Small intestine (tissue), 7 donors: ENCODE measurements at regions not wholly inside any gene's neighbourhood (a gene's known extent, or its start where the extent isn't known, plus 50 kb on each side); places are given as distances from the start of the nearest gene placed in this dataset.

ENCODE experiments used
- DNase-seq, 2 donors: peaks; one replicate each; pipeline versions ENCODE4 v3.0.0 to v3.0.0-alpha.2; 2013
- FAIRE-seq: peaks from 2 replicates; lab custom pipeline; 2012; peaks lifted over from hg19 to GRCh38; lab: Jason Lieb, UNC
- H3K27ac ChIP-seq, 3 donors: one replicate each; pipeline ENCODE4 v1.5.1; 2013; ENCODE audit warnings: low read length in 2 of 3, mild to moderate bottlenecking in 2 of 3, control low read depth in 1 of 3, inconsistent platforms in 1 of 3, low read depth in 1 of 3, moderate library complexity in 1 of 3
- H3K27me3 ChIP-seq, 3 donors: one replicate each; pipeline ENCODE4 v1.6.1; 2013; ENCODE audit warnings: low read length in 3 of 3, inconsistent platforms in 1 of 3; ENCODE audit not compliant: control insufficient read depth in 3 of 3, insufficient read depth in 3 of 3
- H3K36me3 ChIP-seq, 3 donors: one replicate each; pipeline ENCODE4 v1.6.1; 2013; ENCODE audit warnings: low read length in 3 of 3, inconsistent platforms in 1 of 3, low read depth in 1 of 3, mild to moderate bottlenecking in 1 of 3, moderate library complexity in 1 of 3; ENCODE audit not compliant: control insufficient read depth in 3 of 3, insufficient read depth in 2 of 3
- H3K4me1 ChIP-seq, 3 donors: one replicate each; pipeline ENCODE4 v1.6.1; 2013; ENCODE audit warnings: low read length in 2 of 3, inconsistent platforms in 1 of 3, low read depth in 1 of 3, mild to moderate bottlenecking in 1 of 3, moderate library complexity in 1 of 3; ENCODE audit not compliant: control insufficient read depth in 3 of 3, insufficient read depth in 2 of 3
- H3K4me3 ChIP-seq, 3 donors: one replicate each; pipeline ENCODE4 v1.5.1; 2013; ENCODE audit warnings: low read length in 3 of 3, control low read depth in 1 of 3, inconsistent platforms in 1 of 3, low read depth in 1 of 3, mild to moderate bottlenecking in 1 of 3, moderate library complexity in 1 of 3
- H3K9me3 ChIP-seq, 2 donors: one replicate each; pipeline ENCODE4 v1.6.1; 2013; ENCODE audit warnings: low read depth in 1 of 2, low read length in 1 of 2; ENCODE audit not compliant: control insufficient read depth in 2 of 2, insufficient read depth in 1 of 2
- WGBS, 3 donors: extraction: QIAGEN DNeasy Blood & Tissue Kit; methylation state at CpG; one replicate each; pipeline ENCODE4 v1.1.7; 2013; 5-methylcytosine and 5-hydroxymethylcytosine counted together
- donor health status: healthy with polysubstance abuse.
- donor health status: control.
- donor health status: control.
- donor health status: Bipolar disorder and iron deficiency.
- donor health status: healthy.

DNA sequence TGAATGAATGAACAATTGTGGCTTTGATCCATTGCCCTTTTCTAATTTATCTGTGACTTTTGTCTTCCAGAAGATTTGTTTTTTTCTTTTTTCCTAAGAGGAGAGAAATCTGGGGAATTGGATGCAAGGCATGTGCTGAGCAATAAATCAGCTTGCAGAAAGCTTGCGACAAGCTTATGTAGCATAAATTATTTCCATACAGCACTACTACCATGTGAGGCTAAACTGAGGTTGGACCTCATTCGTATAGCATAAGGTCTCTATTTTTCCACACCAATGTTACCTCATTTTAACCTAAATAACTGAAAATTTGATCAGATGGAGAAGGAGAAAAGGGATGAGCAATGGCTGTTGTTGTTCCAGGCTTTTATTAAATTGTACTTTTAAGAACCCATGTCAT is 455.6 kb downstream of the TUSC7 start:
- 79 to 92% (median 88%) methylated on average over 2 of the region's 2 CpGs for WGBS, 3 donors
- no peaks in the 10 kb centered on the region for H3K9me3 ChIP-seq
- H3K27me3 ChIP-seq: no peaks in the 10 kb centered on the region
- no peak overlapping the region for H3K4me3 ChIP-seq
- no peak for DNase-seq
- FAIRE-seq: no peak
- no peaks in the 10 kb centered on the region for H3K36me3 ChIP-seq
- H3K4me1 ChIP-seq: no peaks in the 10 kb centered on the region
- H3K27ac ChIP-seq: no peak overlapping the region

DNA sequence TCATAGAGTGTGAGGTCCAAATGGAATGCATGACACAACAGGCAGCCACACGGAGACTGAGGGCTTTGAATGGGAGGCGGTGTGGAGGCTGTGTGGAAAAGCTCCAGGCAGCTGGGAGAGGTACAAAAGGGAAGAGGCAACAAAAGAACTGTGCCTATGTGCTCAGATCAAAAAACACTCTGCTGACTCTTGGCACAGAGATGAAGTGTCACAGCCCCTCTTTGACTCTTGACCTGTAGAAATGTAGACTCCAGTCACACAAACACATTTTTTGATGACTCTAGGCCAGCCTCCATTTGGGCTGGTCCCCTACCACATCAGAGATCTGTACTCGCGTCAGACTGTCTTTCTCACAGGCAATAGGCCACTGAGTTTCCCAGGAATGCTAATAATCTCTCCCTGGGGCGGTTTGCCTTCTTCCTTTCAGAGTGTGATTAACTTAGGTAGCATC is 456.0 kb downstream of the TUSC7 start:
- no peak for DNase-seq
- Histone ChIP-seq H3K27me3 (no peaks in the 10 kb centered on the region), H3K36me3 (no peaks in the 10 kb centered on the region), H3K4me1 (no peaks in the 10 kb centered on the region), H3K27ac (no peak overlapping the region), H3K4me3 (no peak overlapping the region), H3K9me3 (no peaks in the 10 kb centered on the region)
- 84 to 92% (median 89%) methylated on average over 5 of the region's 5 CpGs for WGBS, 3 donors
- FAIRE-seq: no peak

DNA sequence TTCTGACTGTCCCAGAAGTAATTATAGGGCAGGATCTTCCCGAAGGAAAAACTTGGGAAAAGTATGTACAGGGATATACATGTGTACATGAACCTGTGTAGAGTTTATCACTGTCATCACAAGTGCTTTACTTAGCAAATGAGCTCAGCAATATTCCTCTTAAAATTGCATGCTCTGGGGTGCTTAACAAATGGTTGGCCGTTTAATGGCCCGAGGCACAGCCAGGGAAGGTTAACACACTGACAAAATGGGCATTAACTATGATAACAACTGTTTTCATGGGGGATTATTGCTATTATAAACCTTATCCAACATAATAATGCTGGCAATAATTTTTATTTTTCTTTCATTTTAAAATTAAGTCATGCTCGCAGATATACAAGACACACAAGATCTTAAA is 459.3 kb downstream of the TUSC7 start:
- no peak overlapping the region for H3K27ac ChIP-seq
- H3K4me1 ChIP-seq: no peaks in the 10 kb centered on the region
- 71 to 86% (median 80%) methylated on average over 4 of the region's 4 CpGs for WGBS, 3 donors
- H3K9me3 ChIP-seq: no peaks in the 10 kb centered on the region
- no peak overlapping the region for H3K4me3 ChIP-seq
- H3K36me3 ChIP-seq: no peaks in the 10 kb centered on the region
- DNase-seq: no peak
- no peaks in the 10 kb centered on the region for H3K27me3 ChIP-seq
- no peak for FAIRE-seq

DNA sequence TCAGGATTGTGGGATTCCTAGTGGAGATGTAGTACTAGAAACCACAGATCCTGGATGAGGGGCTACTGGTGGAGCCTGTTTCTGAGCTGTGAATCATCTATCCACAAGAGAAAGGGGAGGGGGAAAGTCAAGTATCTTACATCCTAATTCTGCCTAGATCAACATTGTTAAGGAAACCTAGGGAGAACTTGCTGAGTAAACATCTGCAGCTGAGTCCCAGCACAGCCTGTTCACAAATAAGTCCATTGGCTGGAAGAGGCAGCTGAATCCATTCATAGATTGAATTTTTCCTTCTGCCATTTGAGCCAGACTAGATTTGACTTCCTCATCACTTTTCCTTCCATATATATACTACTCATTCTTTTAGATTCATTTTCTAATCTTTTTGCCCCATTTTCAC is 460.5 kb downstream of the TUSC7 start:
- FAIRE-seq: no peak
- DNase-seq: no peak

DNA sequence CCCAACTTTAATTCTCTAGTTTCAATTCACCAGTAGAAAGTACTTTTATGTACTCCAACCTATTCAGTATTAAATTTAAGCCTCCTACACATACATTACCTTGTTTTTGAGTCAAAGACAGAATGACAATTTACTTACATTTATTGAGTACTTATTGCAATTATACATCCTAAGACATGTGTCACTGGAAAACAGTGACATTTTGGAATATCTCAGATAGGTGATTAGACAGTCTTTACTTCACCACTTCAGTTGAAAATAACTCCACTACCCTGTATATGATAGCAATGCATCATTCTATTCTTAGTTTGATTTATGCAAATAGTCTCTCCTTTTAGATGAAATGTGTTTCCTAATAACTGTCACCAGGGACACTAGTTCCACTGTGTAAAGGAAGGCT is 461.5 kb downstream of the TUSC7 start:
- no peak for DNase-seq
- no peaks in the 10 kb centered on the region for H3K27me3 ChIP-seq
- H3K9me3 ChIP-seq: no peaks in the 10 kb centered on the region
- no peak for FAIRE-seq
- no peak overlapping the region for H3K27ac ChIP-seq
- H3K4me3 ChIP-seq: no peak overlapping the region
- no peaks in the 10 kb centered on the region for H3K4me1 ChIP-seq
- no peaks in the 10 kb centered on the region for H3K36me3 ChIP-seq

More for the DNA sequence above, 460.5 kb downstream of the TUSC7 start:
- no peak overlapping the region for H3K4me3 ChIP-seq
- no peaks in the 10 kb centered on the region for H3K4me1 ChIP-seq
- no peaks in the 10 kb centered on the region for H3K9me3 ChIP-seq
- no peaks in the 10 kb centered on the region for H3K27me3 ChIP-seq
- no peaks in the 10 kb centered on the region for H3K36me3 ChIP-seq
- no peak overlapping the region for H3K27ac ChIP-seq

DNA sequence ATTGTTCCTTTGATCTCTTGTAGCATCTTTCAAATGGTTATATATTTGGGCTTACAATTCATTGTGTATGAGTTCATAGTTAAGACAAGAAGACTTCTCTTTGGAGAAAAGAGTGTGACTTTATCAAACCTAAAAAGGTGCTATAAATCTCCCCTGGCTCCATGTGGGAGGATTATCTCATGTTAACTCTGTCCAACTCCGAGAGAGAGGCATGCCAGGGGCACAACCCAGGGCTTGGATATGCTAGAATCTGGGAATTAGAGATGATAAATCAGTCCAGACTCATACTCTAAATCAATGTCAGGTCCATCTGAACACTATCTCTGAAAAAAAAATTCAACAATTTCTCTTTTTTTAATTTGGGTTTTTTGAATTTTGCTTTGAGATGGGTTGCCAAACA is 462.8 kb downstream of the TUSC7 start:
- FAIRE-seq: no peak
- 67 to 80% (median 79%) methylated on average over 1 of the region's 1 CpG for WGBS, 3 donors
- no peak overlapping the region for H3K4me3 ChIP-seq
- no peaks in the 10 kb centered on the region for H3K36me3 ChIP-seq
- H3K4me1 ChIP-seq: no peaks in the 10 kb centered on the region
- no peak overlapping the region for H3K27ac ChIP-seq
- DNase-seq: no peak
- no peaks in the 10 kb centered on the region for H3K27me3 ChIP-seq
- no peaks in the 10 kb centered on the region for H3K9me3 ChIP-seq

DNA sequence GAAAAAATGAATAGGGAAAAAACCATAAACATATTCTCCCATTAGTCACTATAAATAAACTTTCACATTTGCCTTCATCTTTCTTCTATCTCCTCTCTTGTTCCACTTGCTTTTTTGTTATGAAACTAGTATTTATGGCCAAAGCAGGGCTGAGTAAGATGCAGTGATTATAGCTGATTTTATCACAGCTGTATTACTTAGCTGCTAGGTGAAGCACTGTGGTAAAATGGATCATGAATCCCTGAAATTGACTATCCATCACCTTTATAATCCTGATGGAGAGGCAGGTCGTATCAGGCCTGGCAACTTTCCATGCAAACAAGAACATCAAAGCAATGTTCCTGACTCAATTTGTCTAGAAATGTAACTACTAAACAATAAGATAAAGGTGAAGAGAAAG is 471.6 kb downstream of the TUSC7 start:
- Histone ChIP-seq H3K27ac (no peak overlapping the region), H3K9me3 (no peaks in the 10 kb centered on the region), H3K36me3 (no peaks in the 10 kb centered on the region), H3K4me1 (no peaks in the 10 kb centered on the region), H3K4me3 (no peak overlapping the region), H3K27me3 (no peaks in the 10 kb centered on the region)
- no peak for FAIRE-seq
- no peak for DNase-seq
- 15 to 48% (median 17%) methylated on average over 1 of the region's 1 CpG for WGBS, 3 donors

DNA sequence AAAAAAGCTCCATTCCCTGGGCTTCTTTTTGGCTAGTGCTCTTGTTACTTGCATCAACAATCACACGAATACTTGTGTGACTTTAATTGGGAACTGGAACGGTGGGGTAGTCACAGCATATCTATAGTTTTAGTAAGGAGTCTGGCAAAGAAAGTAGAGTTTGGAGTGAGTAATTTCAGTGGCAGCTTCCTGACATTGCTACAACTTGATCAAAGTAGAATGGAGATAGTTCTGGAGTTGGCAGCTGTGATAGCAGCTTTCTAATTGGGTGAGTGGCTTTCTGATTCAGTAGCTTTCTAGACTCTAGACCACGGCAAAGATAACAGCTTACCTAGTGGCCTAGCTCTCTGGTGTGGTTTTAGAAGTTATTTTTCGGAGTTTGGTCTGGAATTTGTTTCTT is 475.0 kb downstream of the TUSC7 start:
- Histone ChIP-seq H3K9me3 (no peaks in the 10 kb centered on the region), H3K36me3 (no peaks in the 10 kb centered on the region), H3K4me3 (no peak overlapping the region), H3K4me1 (no peaks in the 10 kb centered on the region), H3K27me3 (no peaks in the 10 kb centered on the region), H3K27ac (no peak overlapping the region)
- DNase-seq: no peak
- WGBS, 3 donors: 72 to 87% (median 81%) methylated on average over 4 of the region's 4 CpGs
- FAIRE-seq: no peak

DNA sequence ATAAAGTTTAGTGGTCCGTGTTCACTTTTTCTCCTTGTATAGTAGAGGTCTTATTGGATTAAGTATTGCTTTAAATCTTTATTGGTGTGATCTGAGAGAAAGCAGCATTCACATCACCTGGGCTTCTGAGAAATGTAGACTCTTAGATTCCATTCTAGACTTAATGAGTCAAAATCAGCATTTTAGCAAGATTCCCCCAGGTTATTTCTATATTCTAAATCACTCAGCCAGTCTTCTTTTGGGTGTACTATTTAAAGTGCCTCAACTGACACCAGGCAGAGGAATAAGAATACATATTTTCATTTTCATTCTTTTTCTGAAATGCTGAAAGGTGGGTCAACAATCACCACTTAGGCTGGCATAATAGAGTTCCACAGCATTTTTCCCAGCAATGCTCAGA is 481.7 kb downstream of the TUSC7 start:
- FAIRE-seq (no peak), DNase-seq (no peak)
- Histone ChIP-seq H3K4me3 (no peak overlapping the region), H3K36me3 (no peaks in the 10 kb centered on the region), H3K9me3 (no peaks in the 10 kb centered on the region), H3K4me1 (no peaks in the 10 kb centered on the region), H3K27me3 (no peaks in the 10 kb centered on the region), H3K27ac (no peak overlapping the region)
- 76 to 88% (median 79%) methylated on average over 1 of the region's 1 CpG for WGBS, 3 donors
